ENCODE measurements at regions not wholly inside any gene's neighbourhood (a gene's known extent, or its start where the extent isn't known, plus 50 kb on each side); places are given as distances from the start of the nearest gene placed in this dataset.

- DNase-seq (ENCODE audit: low read depth) (no peak), FAIRE-seq (peak; percentile 99)
- Histone ChIP-seq H3K27me3 (ENCODE audit: control insufficient read depth, insufficient read depth, low read length) (no peaks in the 10 kb centered on the region), H3K4me3 (ENCODE audit: low read depth, low read length) (no peak overlapping the region), H3K36me3 (ENCODE audit: control insufficient read depth, insufficient read depth, low read length) (no peaks in the 10 kb centered on the region)
- TF ChIP-seq CTCF (IDR thresholded peaks at IDR 0.05; ENCODE audit: insufficient read depth, low read length, severe bottlenecking), result no peak
Measured at GRCh38 chr4:10963958-10964703, 279.6 kb upstream of the CLNK start.

- Histone ChIP-seq H3K27me3 (ENCODE audit: control insufficient read depth, insufficient read depth, low read length) (no peaks in the 10 kb centered on the region), H3K36me3 (ENCODE audit: control insufficient read depth, insufficient read depth, low read length) (no peaks in the 10 kb centered on the region), H3K4me3 (ENCODE audit: low read depth, low read length) (no peak overlapping the region)
- no peak for TF ChIP-seq CTCF (IDR thresholded peaks at IDR 0.05; ENCODE audit: insufficient read depth, low read length, severe bottlenecking)
- DNase-seq (ENCODE audit: low read depth) (no peak), FAIRE-seq (no peak)
Measured at GRCh38 chr4:10963241-10963640, 278.7 kb upstream of the CLNK start.

- DNase-seq (ENCODE audit: low read depth) (no peak), FAIRE-seq (no peak)
- no peak for TF ChIP-seq CTCF (IDR thresholded peaks at IDR 0.05; ENCODE audit: insufficient read depth, low read length, severe bottlenecking)
- no peak overlapping the region for H3K4me3 ChIP-seq (ENCODE audit: low read depth, low read length)
- no peaks in the 10 kb centered on the region for H3K27me3 ChIP-seq (ENCODE audit: control insufficient read depth, insufficient read depth, low read length)
- no peaks in the 10 kb centered on the region for H3K36me3 ChIP-seq (ENCODE audit: control insufficient read depth, insufficient read depth, low read length)
Measured at GRCh38 chr4:10962246-10962645, 277.7 kb upstream of the CLNK start.

- FAIRE-seq, result no peak
Measured at GRCh38 chr4:10960389-10960788, 275.8 kb upstream of the CLNK start.

GRCh38 chr4:10959586-10959985 lies 275.0 kb upstream of the CLNK start:
- no peak for TF ChIP-seq CTCF (IDR thresholded peaks at IDR 0.05; ENCODE audit: insufficient read depth, low read length, severe bottlenecking)
- FAIRE-seq, result no peak
- no peaks in the 10 kb centered on the region for H3K36me3 ChIP-seq (ENCODE audit: control insufficient read depth, insufficient read depth, low read length)
- no peaks in the 10 kb centered on the region for H3K27me3 ChIP-seq (ENCODE audit: control insufficient read depth, insufficient read depth, low read length)
- DNase-seq (ENCODE audit: low read depth), result no peak
- no peak overlapping the region for H3K4me3 ChIP-seq (ENCODE audit: low read depth, low read length)

More at GRCh38 chr4:10960389-10960788, 275.8 kb upstream of the CLNK start:
- Histone ChIP-seq H3K27me3 (ENCODE audit: control insufficient read depth, insufficient read depth, low read length) (no peaks in the 10 kb centered on the region), H3K4me3 (ENCODE audit: low read depth, low read length) (no peak overlapping the region), H3K36me3 (ENCODE audit: control insufficient read depth, insufficient read depth, low read length) (no peaks in the 10 kb centered on the region)
- peak; percentile 20 for DNase-seq (ENCODE audit: low read depth)
- no peak for TF ChIP-seq CTCF (IDR thresholded peaks at IDR 0.05; ENCODE audit: insufficient read depth, low read length, severe bottlenecking)
